Ramos (cell line): ENCODE measurements at regions not wholly inside any gene's neighbourhood (a gene's known extent, or its start where the extent isn't known, plus 50 kb on each side); places are given as distances from the start of the nearest gene placed in this dataset.
"Not testable (repeated sequence)": the region's sequence is repeated elsewhere in the genome, so short reads cannot be mapped to it uniquely, and the experiment has no call there.

ENCODE experiments used
- in situ Hi-C: fragments of 300-500 bp; cut with MboI; formaldehyde crosslinking; loops from one replicate; pipeline ENCODE4 v1.14.3; 2022; ENCODE audit warnings: low sequenced_read_pairs; ENCODE audit not compliant: unreplicated experiment

DNA sequence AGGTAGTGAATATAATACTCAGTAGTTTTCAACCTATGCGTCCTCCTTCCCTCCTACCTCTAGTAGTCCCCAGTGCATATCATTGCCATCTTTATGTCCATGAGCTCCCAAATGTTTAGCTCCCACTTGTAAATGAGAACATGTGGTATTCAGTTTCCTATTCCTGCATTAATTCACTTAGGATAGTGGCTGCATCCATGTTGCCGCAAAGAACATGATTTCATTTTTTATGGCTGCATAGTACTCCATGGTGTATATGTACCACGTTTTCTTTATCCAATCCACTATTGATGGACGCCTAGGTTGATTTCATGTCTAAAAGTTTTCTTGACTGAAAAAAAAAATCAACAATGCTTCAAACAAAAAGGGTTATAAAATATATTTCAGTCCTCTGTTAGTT lies 303.4 kb upstream of the SGCG start:
- in situ Hi-C loops = no loop called here

- in situ Hi-C loops = no loop called here
These were observed 299.7 kb upstream of the SGCG start for GRCh38 chr13:22880741-22881720.

DNA sequence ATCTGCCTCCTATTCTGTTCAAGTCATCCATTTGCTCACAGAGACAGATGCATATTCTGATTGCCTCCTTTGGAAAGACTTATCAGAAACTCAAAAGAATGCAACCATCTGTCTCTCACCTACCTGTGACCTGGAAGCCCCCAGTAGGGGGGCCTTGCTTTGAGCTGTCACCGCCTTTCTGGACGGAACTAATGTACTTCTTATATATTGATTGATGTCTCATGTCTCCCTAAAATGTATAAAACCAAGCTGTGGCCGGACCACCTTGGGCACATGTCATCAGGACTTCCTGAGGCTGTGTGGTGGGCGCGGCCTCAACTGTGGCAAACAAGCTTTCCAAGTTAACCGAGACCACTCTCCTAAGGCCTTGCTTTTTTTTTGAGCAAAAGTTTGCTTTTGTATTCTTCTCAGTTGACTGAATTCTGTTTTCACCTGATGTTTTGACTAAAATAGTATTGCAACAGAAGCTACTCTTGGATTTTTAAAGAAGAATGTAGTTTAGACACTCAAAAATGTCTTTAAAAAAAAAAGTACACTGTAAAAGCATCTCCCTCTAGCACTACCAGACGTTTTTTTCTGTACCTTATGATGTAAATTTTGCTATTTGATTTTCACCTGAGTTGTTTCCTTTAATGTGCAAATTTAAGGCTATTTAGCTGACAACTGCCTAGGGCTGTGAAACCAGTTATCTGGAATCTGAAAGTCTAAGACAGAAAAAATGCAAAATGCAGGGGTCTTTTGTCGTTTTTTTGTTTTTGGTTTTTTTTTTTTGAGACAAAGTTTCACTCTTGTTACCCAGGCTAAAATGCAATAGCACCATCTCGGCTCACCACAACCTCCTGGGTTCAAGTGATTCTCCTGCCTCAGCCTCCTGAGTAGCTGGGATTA lies 298.8 kb upstream of the SGCG start:
- in situ Hi-C loops = not testable (repeated sequence)

GRCh38 chr13:22883262-22883840 lies 297.4 kb upstream of the SGCG start:
- in situ Hi-C loops = no loop called here

- in situ Hi-C loops = no loop called here
These were observed 296.8 kb upstream of the SGCG start for GRCh38 chr13:22883956-22884355.

- in situ Hi-C loops = not testable (repeated sequence)
These were observed 294.7 kb upstream of the SGCG start for GRCh38 chr13:22886061-22886460.

DNA sequence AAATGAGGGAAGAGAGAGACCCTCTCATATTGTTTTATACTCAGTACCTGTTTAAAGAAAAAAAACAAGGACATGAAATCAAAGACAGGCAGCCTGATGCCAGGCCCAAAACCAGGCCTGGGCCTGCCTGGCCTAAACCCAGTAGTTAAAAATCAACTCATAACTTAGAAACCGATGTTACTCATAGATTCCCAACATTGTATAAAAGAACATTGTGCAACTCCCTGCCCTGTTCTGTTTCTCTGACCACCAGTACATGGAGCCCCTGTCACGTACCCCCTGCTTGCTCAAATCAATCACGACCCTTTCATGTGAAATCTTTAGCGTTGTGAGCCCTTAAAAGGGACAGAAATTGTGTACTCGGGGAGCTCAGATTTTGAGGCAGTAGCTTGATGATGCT lies 291.4 kb upstream of the SGCG start:
- in situ Hi-C loops = not testable (repeated sequence)

GRCh38 chr13:22893204-22893603 lies 287.6 kb upstream of the SGCG start:
- in situ Hi-C loops = no loop called here

- in situ Hi-C loops = no loop called here
These were observed 287.0 kb upstream of the SGCG start for GRCh38 chr13:22893777-22894176.

GRCh38 chr13:22897571-22898314 lies 283.0 kb upstream of the SGCG start:
- in situ Hi-C loops = no loop called here

GRCh38 chr13:22900416-22900951 lies 280.3 kb upstream of the SGCG start:
- in situ Hi-C loops = not testable (repeated sequence)

GRCh38 chr13:22903301-22903700 lies 277.5 kb upstream of the SGCG start:
- in situ Hi-C loops = no loop called here

DNA sequence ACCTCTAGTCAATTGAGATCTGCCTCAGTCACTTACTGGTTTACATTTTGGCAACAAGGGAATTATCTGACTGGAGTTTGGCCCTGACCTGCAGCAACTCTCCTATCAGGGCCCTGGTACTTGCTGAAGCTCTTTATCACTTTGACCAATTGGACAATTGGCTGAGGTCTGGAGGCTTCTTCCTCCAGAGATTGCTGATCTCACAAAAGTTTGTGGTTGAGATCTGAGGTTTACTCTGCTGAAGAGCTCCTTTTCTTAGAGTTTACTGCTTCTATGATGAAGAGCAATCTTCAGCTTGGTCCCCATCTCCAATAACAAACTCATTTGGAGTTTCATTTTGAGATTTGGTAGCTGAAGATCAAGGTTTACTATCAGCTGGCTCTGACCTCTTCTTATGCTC lies 276.9 kb upstream of the SGCG start:
- in situ Hi-C loops = no loop called here

- in situ Hi-C loops = no loop called here
These were observed 265.2 kb upstream of the SGCG start for GRCh38 chr13:22915442-22916082.

GRCh38 chr13:22916276-22916675 lies 264.5 kb upstream of the SGCG start:
- in situ Hi-C loops = not testable (repeated sequence)

DNA sequence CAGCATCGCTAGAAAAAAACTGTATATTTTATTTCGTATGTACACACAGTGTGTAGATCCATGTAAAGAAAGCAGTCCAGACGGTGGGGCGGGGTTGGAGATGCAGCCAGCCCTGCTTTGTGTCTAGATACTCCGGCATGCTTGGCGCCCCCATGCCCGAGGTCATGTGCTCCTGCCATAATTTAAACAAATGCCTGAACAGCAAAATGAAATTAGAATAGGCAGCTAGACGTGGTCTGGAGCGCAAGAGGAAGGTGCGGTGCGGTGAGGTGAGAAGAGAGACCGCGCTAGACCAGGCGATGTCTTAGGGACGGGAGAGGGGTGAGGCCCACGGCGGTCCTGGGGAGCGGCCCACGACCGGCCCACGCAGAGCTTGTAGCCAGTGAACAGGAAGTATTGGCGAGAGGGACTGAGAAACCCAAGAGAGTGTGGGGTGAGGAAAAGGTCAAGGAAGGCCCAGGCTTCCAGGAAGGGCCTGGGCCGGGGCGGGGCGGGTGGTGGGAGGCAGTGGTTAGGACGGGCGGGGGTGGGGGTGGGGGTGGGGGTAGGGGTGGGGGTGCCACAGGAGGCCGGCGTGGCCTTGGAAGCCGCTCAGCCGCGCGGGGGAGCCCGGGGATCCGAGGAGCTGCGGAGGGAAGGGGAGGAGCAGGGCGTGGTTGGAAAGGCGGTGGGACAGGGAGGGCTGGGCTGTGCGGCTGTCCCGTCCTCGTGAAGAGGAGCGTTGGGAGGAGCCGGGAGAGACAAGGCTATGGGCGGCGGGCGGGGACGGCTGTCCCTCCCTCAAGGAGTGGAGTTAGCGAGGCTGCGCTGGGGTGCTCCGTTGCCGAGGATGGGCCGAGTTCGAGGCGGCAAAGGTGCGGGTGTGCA lies 254.7 kb upstream of the SGCG start:
- in situ Hi-C loops = no loop called here

GRCh38 chr13:22926748-22927400 lies 253.9 kb upstream of the SGCG start:
- in situ Hi-C loops = no loop called here

DNA sequence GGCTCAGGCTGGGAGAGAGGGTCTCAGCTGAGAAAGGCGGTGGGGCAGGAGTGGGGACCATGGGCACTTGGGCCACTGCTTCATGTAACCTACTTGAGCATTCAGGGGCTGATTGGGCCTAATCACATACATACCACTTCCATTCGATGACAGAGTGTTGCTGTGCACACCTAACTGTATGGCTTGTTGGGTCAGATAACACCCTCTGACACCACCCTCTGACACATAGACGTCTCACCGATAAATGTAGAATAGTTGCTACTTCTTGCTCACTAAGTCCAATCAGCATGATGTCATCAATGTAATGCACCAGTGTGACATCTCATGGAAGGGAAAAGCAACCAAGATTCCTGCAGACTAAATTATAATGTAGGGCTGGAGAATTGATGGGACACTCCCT lies 252.9 kb upstream of the SGCG start:
- in situ Hi-C loops = not testable (repeated sequence)
